H9 (cell line): ENCODE measurements at regions not wholly inside any gene's neighbourhood (a gene's known extent, or its start where the extent isn't known, plus 50 kb on each side); places are given as distances from the start of the nearest gene placed in this dataset.

Source experiments
- DNase-seq: peaks from one replicate; pipeline ENCODE4 v3.0.0-alpha.2; 2017
- H2AFZ ChIP-seq: one replicate; pipeline ENCODE4 v1.6.1; 2013; ENCODE audit warnings: mild to moderate bottlenecking, low read length, control low read depth, moderate library complexity
- H2AK5ac ChIP-seq: 2 replicates; pipeline ENCODE4 v1.6.1; 2013; ENCODE audit warnings: low read length, control low read depth, mixed read lengths; ENCODE audit not compliant: insufficient read length
- H2BK120ac ChIP-seq: one replicate; pipeline ENCODE4 v1.6.1; 2013; ENCODE audit warnings: low read depth, mild to moderate bottlenecking, low read length, control low read depth, inconsistent platforms; ENCODE audit not compliant: poor library complexity, severe bottlenecking
- H2BK12ac ChIP-seq: 2 replicates; pipeline ENCODE4 v1.6.1; 2013; ENCODE audit warnings: low read length, control low read depth, mixed read lengths, low read depth; ENCODE audit not compliant: insufficient read length
- H2BK15ac ChIP-seq: 2 replicates; pipeline ENCODE4 v1.6.1; 2013; ENCODE audit warnings: low read depth, low read length, control low read depth
- H2BK20ac ChIP-seq: one replicate; pipeline ENCODE4 v1.6.1; 2013; ENCODE audit warnings: low read depth, mild to moderate bottlenecking, low read length, control low read depth, inconsistent platforms; ENCODE audit not compliant: poor library complexity, severe bottlenecking
- H2BK5ac ChIP-seq: 2 replicates; pipeline ENCODE4 v1.6.1; 2013; ENCODE audit warnings: low read length, control low read depth, mixed read lengths; ENCODE audit not compliant: insufficient read length
- H3K14ac ChIP-seq: 2 replicates; pipeline ENCODE4 v1.6.1; 2013; ENCODE audit warnings: low read length, control low read depth; ENCODE audit not compliant: insufficient read depth
- H3K18ac ChIP-seq: 2 replicates; pipeline ENCODE4 v1.6.1; 2013; ENCODE audit warnings: low read depth, mild to moderate bottlenecking, mixed read lengths, low read length, control low read depth; ENCODE audit not compliant: insufficient read length
- H3K23ac ChIP-seq: 2 replicates; pipeline ENCODE4 v1.6.1; 2013; ENCODE audit warnings: low read length, control low read depth, mixed read lengths, low read depth; ENCODE audit not compliant: insufficient read length
- H3K23me2 ChIP-seq: 2 replicates; pipeline ENCODE4 v1.6.1; 2013; ENCODE audit warnings: low read depth, mild to moderate bottlenecking, mixed read lengths, low read length, control low read depth; ENCODE audit not compliant: insufficient read length, poor library complexity, severe bottlenecking
- H3K27ac ChIP-seq: 2 replicates; pipeline ENCODE4 v1.5.1; 2013; ENCODE audit warnings: low read length, control low read depth, mixed read lengths, low read depth; ENCODE audit not compliant: insufficient read length
- H3K27me3 ChIP-seq: 2 replicates; pipeline ENCODE4 v1.6.1; 2013; ENCODE audit warnings: low read length, control low read depth, inconsistent platforms; ENCODE audit not compliant: insufficient read depth
- H3K4ac ChIP-seq: 2 replicates; pipeline ENCODE4 v1.6.1; 2013; ENCODE audit warnings: low read depth, mild to moderate bottlenecking, control low read depth, inconsistent platforms, low read length, moderate library complexity
- H3K4me1 ChIP-seq: 2 replicates; pipeline ENCODE4 v1.6.1; 2013; ENCODE audit warnings: low read length, control low read depth, inconsistent platforms; ENCODE audit not compliant: insufficient read depth
- H3K4me2 ChIP-seq: 2 replicates; pipeline ENCODE4 v1.6.1; 2013; ENCODE audit warnings: low read length, control low read depth, mixed read lengths; ENCODE audit not compliant: insufficient read length, insufficient read depth
- H3K56ac ChIP-seq: 2 replicates; pipeline ENCODE4 v1.6.1; 2013; ENCODE audit warnings: low read depth, mild to moderate bottlenecking, mixed read lengths, low read length, control low read depth; ENCODE audit not compliant: insufficient read length
- H3K79me1 ChIP-seq: 2 replicates; pipeline ENCODE4 v1.6.1; 2013; ENCODE audit warnings: low read depth, mild to moderate bottlenecking, moderate library complexity, low read length, control low read depth, inconsistent platforms; ENCODE audit not compliant: insufficient read depth, poor library complexity, severe bottlenecking
- H3K79me2 ChIP-seq: 2 replicates; pipeline ENCODE4 v1.6.1; 2013; ENCODE audit warnings: low read length, control low read depth, inconsistent platforms; ENCODE audit not compliant: insufficient read depth
- H3K9ac ChIP-seq: 2 replicates; pipeline ENCODE4 v1.6.1; 2013; ENCODE audit warnings: low read length, control low read depth, mixed read lengths; ENCODE audit not compliant: insufficient read length; ENCODE audit errors: extremely low read depth
- H3K9me3 ChIP-seq: one replicate; pipeline ENCODE4 v1.6.1; 2013; ENCODE audit warnings: low read depth, low read length, inconsistent platforms; ENCODE audit not compliant: control insufficient read depth
- H3T11ph ChIP-seq: one replicate; pipeline ENCODE4 v1.6.1; 2013; ENCODE audit warnings: mild to moderate bottlenecking, low read length, control low read depth, inconsistent platforms
- H4K20me1 ChIP-seq: one replicate; pipeline ENCODE4 v1.6.1; 2013; ENCODE audit not compliant: control insufficient read depth, insufficient read length, insufficient read depth
- H4K5ac ChIP-seq: 2 replicates; pipeline ENCODE4 v1.6.1; 2013; ENCODE audit warnings: low read depth, mild to moderate bottlenecking, mixed read lengths, low read length, control low read depth; ENCODE audit not compliant: insufficient read length
- H4K8ac ChIP-seq: replicated peaks from 2 replicates; pipeline ENCODE4 v1.6.1; 2013; ENCODE audit warnings: low read length, control low read depth, mixed read lengths, low read depth; ENCODE audit not compliant: insufficient read length
- H4K91ac ChIP-seq: 2 replicates; pipeline ENCODE4 v1.6.1; 2013; ENCODE audit warnings: low read depth, mild to moderate bottlenecking, moderate library complexity, mixed read lengths, low read length, control low read depth; ENCODE audit not compliant: insufficient read length
- H3K27ac Mint-ChIP-seq, 3 experiments: 2 replicates in 2 of 3; 3 replicates in 1 of 3; pipeline ENCODE4 v1.8.0; 2020 to 2021; ENCODE audit warnings: mixed read lengths in 3 of 3, mild to moderate bottlenecking in 1 of 3, moderate library complexity in 1 of 3
- H3K27me3 Mint-ChIP-seq: 2 replicates; pipeline ENCODE4 v1.8.0; 2021; ENCODE audit warnings: low read depth, mild to moderate bottlenecking, moderate library complexity, mixed read lengths
- H3K36me3 Mint-ChIP-seq, 3 experiments: 2 replicates in 2 of 3; 3 replicates in 1 of 3; pipeline ENCODE4 v1.8.0; 2020 to 2021; ENCODE audit warnings: low read depth in 3 of 3, mixed read lengths in 3 of 3; ENCODE audit not compliant: insufficient read depth in 1 of 3
- H3K4me1 Mint-ChIP-seq, 2 experiments: 2 replicates each; pipeline ENCODE4 v1.8.0; 2020; ENCODE audit warnings: mixed read lengths in 2 of 2
- H3K4me3 Mint-ChIP-seq, 2 experiments: 2 replicates in 1 of 2; 3 replicates in 1 of 2; pipeline ENCODE4 v1.8.0; 2020 to 2021; ENCODE audit warnings: mild to moderate bottlenecking in 2 of 2, mixed read lengths in 2 of 2, moderate library complexity in 1 of 2
- H3K9me3 Mint-ChIP-seq, 2 experiments: 2 replicates in 1 of 2; 3 replicates in 1 of 2; pipeline ENCODE4 v1.8.0; 2020; ENCODE audit warnings: mild to moderate bottlenecking in 2 of 2, mixed read lengths in 2 of 2, moderate library complexity in 1 of 2
- CTCF ChIP-seq: fragments of 200-600 bp; sonication (generic); conservative IDR thresholded peaks from 3 replicates; pipeline ENCODE4 v1.8.0; 2021; ENCODE audit warnings: antibody characterized with exemption, mild to moderate bottlenecking
- WGBS: extraction: QIAGEN DNeasy Blood & Tissue Kit; methylation state at CpG from one replicate; pipeline ENCODE4 v1.1.7; 2013; ENCODE audit warnings: missing lambda C conversion rate, low lambda C conversion rate, mixed read lengths; ENCODE audit not compliant: insufficient read length; ENCODE audit errors: extremely low coverage; 5-methylcytosine and 5-hydroxymethylcytosine counted together

GRCh38 chr2:12207491-12207890 is 461.1 kb downstream of the LPIN1 start:
- Histone ChIP-seq H3K9me3 (no peaks in the 10 kb centered on the region), H3K4me2 (no peak overlapping the region), H2AK5ac (no peak overlapping the region), H2BK120ac (no peak overlapping the region), H3K14ac (no peak overlapping the region), H4K20me1 (no peaks in the 10 kb centered on the region), H3K27ac (no peak overlapping the region), H3T11ph (no peak overlapping the region), H3K4ac (no peak overlapping the region), H2BK12ac (no peak overlapping the region), H3K23me2 (no peaks in the 10 kb centered on the region), H4K91ac (no peak overlapping the region), H3K27me3 (no peaks in the 10 kb centered on the region), H3K23ac (no peak overlapping the region), H4K5ac (no peak overlapping the region), H3K56ac (no peak overlapping the region), H3K79me2 (no peaks in the 10 kb centered on the region), H3K4me1 (no peaks in the 10 kb centered on the region; the same call in 1 of the 2 replicates), H4K8ac (no peak overlapping the region), H3K9ac (no peak overlapping the region), H2BK5ac (no peak overlapping the region), H2BK20ac (no peak overlapping the region), H2AFZ (no peak overlapping the region), H3K79me1 (no peaks in the 10 kb centered on the region), H3K18ac (no peak overlapping the region), H2BK15ac (no peak overlapping the region)
- Mint-ChIP-seq H3K36me3 (peaks cover 0 to 4% (median 2%) of the 10 kb centered on the region in 3 experiments; a peak in 2 of 7 replicates), H3K27me3 (no peaks in the 10 kb centered on the region; the same call in none of the 2 replicates), H3K9me3 (no peaks in the 10 kb centered on the region; a peak in 1 of 5 replicates), H3K4me1 (peaks cover 6 to 10% of the 10 kb centered on the region in 2 experiments), H3K4me3 (no peak overlapping the region), H3K27ac (no peak overlapping the region)
- DNase-seq: no peak
- no CpG with 5 or more reads among the region's 1 CpG for WGBS
- no peak for TF ChIP-seq CTCF
